PFSK-1 (cell line): ENCODE measurements at regions not wholly inside any gene's neighbourhood (a gene's known extent, or its start where the extent isn't known, plus 50 kb on each side); places are given as distances from the start of the nearest gene placed in this dataset.

Experiments used
- FOXP2 ChIP-seq: optimal IDR thresholded peaks from 2 replicates; pipeline ENCODE3; 2011; ENCODE audit warnings: borderline replicate concordance, control low read depth, inconsistent platforms; ENCODE audit not compliant: insufficient read depth; ENCODE audit errors: extremely low read length, extremely low read depth
- POLR2AphosphoS5 ChIP-seq: IDR thresholded peaks from 2 replicates; pipeline ENCODE4 v1.6.1; 2012; ENCODE audit warnings: low read depth, mild to moderate bottlenecking, control low read depth, low read length, moderate library complexity
- SIN3A ChIP-seq: IDR thresholded peaks from 2 replicates; pipeline ENCODE4 v1.6.1; 2012; ENCODE audit warnings: mild to moderate bottlenecking, low read length, moderate library complexity, borderline replicate concordance; ENCODE audit not compliant: insufficient read depth
- TAF1 ChIP-seq: IDR thresholded peaks from 2 replicates; pipeline ENCODE4 v1.6.1; 2012; ENCODE audit warnings: low read length, control low read depth, borderline replicate concordance; ENCODE audit not compliant: insufficient read depth
- TF ChIP-seq, protein P1 (sequence below), 2 experiments: IDR thresholded peaks; 2 replicates each; pipeline versions ENCODE4 v1.6.1 to v1.8.0; 2011 to 2012; ENCODE audit warnings: low read depth in 2 of 2, low read length in 2 of 2, control low read depth in 1 of 2, inconsistent platforms in 1 of 2, mild to moderate bottlenecking in 1 of 2, moderate library complexity in 1 of 2; ENCODE audit not compliant: insufficient read depth in 1 of 2

DNA sequence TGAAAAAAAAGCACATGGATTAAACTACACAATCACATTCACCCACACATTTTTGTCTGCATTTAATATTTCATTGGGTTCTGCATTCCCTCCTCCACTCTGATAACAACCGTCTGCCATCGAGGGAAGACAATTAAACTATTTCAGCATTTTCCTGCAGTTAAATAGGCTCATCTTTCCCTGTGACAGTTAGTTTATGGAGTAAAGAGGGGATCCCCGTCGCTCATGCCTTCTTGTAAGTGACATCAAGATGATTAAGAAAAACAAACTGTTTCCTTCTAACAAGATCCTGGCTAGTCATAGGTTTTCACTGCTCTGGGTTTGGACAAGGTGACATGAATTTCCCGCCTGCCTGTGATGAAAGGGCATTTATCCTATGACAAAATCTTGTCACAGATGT is 98.0 kb upstream of the DYNLRB2 start:
- TF ChIP-seq POLR2AphosphoS5 (no peak), FOXP2 (no peak), TAF1 (no peak), SIN3A (no peak)
- TF ChIP-seq, protein P1, sequence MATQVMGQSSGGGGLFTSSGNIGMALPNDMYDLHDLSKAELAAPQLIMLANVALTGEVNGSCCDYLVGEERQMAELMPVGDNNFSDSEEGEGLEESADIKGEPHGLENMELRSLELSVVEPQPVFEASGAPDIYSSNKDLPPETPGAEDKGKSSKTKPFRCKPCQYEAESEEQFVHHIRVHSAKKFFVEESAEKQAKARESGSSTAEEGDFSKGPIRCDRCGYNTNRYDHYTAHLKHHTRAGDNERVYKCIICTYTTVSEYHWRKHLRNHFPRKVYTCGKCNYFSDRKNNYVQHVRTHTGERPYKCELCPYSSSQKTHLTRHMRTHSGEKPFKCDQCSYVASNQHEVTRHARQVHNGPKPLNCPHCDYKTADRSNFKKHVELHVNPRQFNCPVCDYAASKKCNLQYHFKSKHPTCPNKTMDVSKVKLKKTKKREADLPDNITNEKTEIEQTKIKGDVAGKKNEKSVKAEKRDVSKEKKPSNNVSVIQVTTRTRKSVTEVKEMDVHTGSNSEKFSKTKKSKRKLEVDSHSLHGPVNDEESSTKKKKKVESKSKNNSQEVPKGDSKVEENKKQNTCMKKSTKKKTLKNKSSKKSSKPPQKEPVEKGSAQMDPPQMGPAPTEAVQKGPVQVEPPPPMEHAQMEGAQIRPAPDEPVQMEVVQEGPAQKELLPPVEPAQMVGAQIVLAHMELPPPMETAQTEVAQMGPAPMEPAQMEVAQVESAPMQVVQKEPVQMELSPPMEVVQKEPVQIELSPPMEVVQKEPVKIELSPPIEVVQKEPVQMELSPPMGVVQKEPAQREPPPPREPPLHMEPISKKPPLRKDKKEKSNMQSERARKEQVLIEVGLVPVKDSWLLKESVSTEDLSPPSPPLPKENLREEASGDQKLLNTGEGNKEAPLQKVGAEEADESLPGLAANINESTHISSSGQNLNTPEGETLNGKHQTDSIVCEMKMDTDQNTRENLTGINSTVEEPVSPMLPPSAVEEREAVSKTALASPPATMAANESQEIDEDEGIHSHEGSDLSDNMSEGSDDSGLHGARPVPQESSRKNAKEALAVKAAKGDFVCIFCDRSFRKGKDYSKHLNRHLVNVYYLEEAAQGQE (IDR thresholded peaks at IDR 0.05; ENCODE audit: insufficient read depth in 1 of 2, low read depth in 2 of 2, low read length in 2 of 2): no peak

DNA sequence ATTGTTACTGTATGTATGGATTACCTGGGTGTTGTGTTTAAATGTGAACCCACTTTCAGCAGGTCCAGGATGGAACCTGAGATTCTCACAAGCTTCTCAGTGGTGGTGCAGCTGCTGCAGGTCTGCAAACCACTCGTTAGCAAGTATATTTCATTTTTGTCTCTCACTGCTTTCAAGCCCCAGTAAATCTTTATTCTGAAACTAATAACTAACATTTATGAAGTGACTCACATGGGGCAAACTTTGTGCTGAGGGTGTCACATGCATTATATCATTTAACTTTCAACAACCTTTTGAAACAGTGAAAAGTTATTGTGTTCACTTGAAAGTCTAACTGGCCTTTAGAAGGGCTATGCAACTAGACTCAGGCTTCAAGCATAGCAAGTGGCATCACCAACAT is 98.9 kb upstream of the DYNLRB2 start:
- TF ChIP-seq POLR2AphosphoS5 (no peak), TAF1 (no peak), SIN3A (no peak), FOXP2 (no peak)
- TF ChIP-seq, protein P1 (IDR thresholded peaks at IDR 0.05; ENCODE audit: insufficient read depth in 1 of 2, low read depth in 2 of 2, low read length in 2 of 2): no peak

DNA sequence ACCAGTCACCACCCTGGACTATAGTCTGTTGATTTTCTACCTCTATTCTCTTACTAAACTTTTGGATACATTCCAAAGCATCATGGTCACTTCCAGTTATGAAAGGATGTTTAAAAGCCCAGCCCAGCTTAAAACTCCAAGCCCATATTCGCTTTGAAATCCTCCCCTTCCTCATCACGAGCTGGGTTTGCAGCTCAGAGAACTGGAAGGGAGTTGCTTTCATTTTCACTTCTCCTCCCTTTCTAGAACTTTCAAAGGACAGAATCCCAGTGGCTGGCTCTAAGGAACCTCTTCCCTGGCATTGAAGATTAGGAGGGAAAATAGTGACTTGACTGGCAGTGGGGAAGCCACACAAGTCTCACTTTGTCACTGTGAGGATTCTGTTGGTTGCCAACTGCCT is 100.1 kb upstream of the DYNLRB2 start:
- TF ChIP-seq TAF1 (no peak), SIN3A (no peak)
- TF ChIP-seq, protein P1 (IDR thresholded peaks at IDR 0.05; ENCODE audit: insufficient read depth in 1 of 2, low read depth in 2 of 2, low read length in 2 of 2): no peak

DNA sequence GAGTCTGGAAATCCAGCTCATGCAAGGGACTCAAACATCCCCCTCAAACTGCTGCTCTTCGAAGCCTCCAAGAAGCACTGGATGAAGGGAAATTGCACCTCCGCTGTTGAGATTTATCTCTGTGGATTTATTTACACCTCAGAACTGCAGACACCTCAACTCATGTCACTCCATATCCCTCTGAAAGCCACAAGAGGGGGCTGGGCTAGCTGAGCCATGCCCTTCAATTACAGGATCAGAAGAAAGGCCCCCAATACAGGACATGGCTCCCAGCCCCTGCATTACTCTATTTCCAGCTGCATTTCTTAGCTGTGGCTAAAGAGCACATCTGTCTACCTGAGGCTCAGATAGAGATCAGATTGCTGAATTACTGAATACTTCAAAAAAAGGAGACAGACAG is 103.1 kb upstream of the DYNLRB2 start:
- TF ChIP-seq TAF1 (no peak), POLR2AphosphoS5 (no peak), SIN3A (no peak), FOXP2 (no peak)
- TF ChIP-seq, protein P1 (IDR thresholded peaks at IDR 0.05; ENCODE audit: insufficient read depth in 1 of 2, low read depth in 2 of 2, low read length in 2 of 2): no peak

DNA sequence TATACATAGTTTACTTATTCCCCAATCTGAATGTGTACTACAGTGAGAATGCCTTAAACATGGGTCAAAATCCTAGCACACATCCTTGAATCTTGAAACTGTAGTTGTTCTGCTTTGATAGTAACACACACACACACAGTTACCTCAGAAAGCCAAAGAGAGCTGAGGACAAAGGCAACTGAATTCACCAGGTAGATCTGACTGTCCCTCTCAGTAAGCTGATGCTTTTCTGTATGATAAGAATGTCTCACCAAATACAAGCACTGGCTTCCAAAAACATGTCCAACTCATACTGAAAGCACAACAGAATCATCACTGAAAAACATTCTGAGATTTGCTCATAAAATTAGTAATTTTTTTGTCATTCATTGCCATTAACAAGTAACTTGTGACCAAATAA is 104.3 kb upstream of the DYNLRB2 start:
- TF ChIP-seq FOXP2: no peak
- TF ChIP-seq, protein P1 (IDR thresholded peaks at IDR 0.05; ENCODE audit: insufficient read depth in 1 of 2, low read depth in 2 of 2, low read length in 2 of 2): no peak
- no peak for TF ChIP-seq POLR2AphosphoS5
- no peak for TF ChIP-seq SIN3A
- TF ChIP-seq TAF1: no peak
